Fibroblast of peridontal ligament (primary cell): ENCODE measurements at regions not wholly inside any gene's neighbourhood (a gene's known extent, or its start where the extent isn't known, plus 50 kb on each side); places are given as distances from the start of the nearest gene placed in this dataset.

Experiments used
- DNase-seq: peaks from one replicate; pipeline ENCODE4 v3.0.0-alpha.2; 2010; ENCODE audit errors: extremely low read depth

GRCh38 chr6:91566467-91566866 lies 979.6 kb upstream of the MAP3K7 start:
- DNase-seq: no peak

GRCh38 chr6:91565207-91565606 lies 978.3 kb upstream of the MAP3K7 start:
- no peak for DNase-seq

- no peak for DNase-seq
Measured at GRCh38 chr6:91562955-91563354, 976.1 kb upstream of the MAP3K7 start.

- no peak for DNase-seq
Measured at GRCh38 chr6:91560409-91560808, 973.5 kb upstream of the MAP3K7 start.

- DNase-seq: no peak
Measured at GRCh38 chr6:91540902-91541301, 954.0 kb upstream of the MAP3K7 start.

- no peak for DNase-seq
Measured at GRCh38 chr6:91539456-91539855, 952.6 kb upstream of the MAP3K7 start.

- no peak for DNase-seq
Measured at GRCh38 chr6:91538622-91539021, 951.8 kb upstream of the MAP3K7 start.

- DNase-seq: no peak
Measured at GRCh38 chr6:91534614-91535013, 947.7 kb upstream of the MAP3K7 start.

- DNase-seq: no peak
Measured at GRCh38 chr6:91523511-91523910, 936.6 kb upstream of the MAP3K7 start.

GRCh38 chr6:91521999-91522398 lies 935.1 kb upstream of the MAP3K7 start:
- DNase-seq: no peak

- no peak for DNase-seq
Measured at GRCh38 chr6:91509711-91510110, 922.8 kb upstream of the MAP3K7 start.

- DNase-seq: no peak
Measured at GRCh38 chr6:91509039-91509438, 922.2 kb upstream of the MAP3K7 start.

GRCh38 chr6:91506509-91506908 lies 919.6 kb upstream of the MAP3K7 start:
- DNase-seq: no peak

- DNase-seq: no peak
Measured at GRCh38 chr6:91505199-91505598, 918.3 kb upstream of the MAP3K7 start.

GRCh38 chr6:91501930-91502329 lies 915.1 kb upstream of the MAP3K7 start:
- no peak for DNase-seq

GRCh38 chr6:91500689-91501303 lies 913.9 kb upstream of the MAP3K7 start:
- DNase-seq: no peak

- DNase-seq: no peak
Measured at GRCh38 chr6:91498576-91498975, 911.7 kb upstream of the MAP3K7 start.

GRCh38 chr6:91497770-91498169 lies 910.9 kb upstream of the MAP3K7 start:
- DNase-seq: no peak

- no peak for DNase-seq
Measured at GRCh38 chr6:91490671-91491301, 903.9 kb upstream of the MAP3K7 start.

- no peak for DNase-seq
Measured at GRCh38 chr6:91487696-91488392, 901.0 kb upstream of the MAP3K7 start.

GRCh38 chr6:91486200-91486599 lies 899.3 kb upstream of the MAP3K7 start:
- no peak for DNase-seq

- no peak for DNase-seq
Measured at GRCh38 chr6:91485047-91485446, 898.2 kb upstream of the MAP3K7 start.

- DNase-seq: no peak
Measured at GRCh38 chr6:91483415-91484105, 896.7 kb upstream of the MAP3K7 start.
